Endodermal cell (in vitro differentiated cells): ENCODE measurements at regions not wholly inside any gene's neighbourhood (a gene's known extent, or its start where the extent isn't known, plus 50 kb on each side); places are given as distances from the start of the nearest gene placed in this dataset.

Experiments used
- DNase-seq: peaks from one replicate; pipeline ENCODE4 v3.0.0-alpha.2; 2017
- H3K27ac ChIP-seq: 2 replicates; pipeline ENCODE4 v1.5.1; 2013; ENCODE audit warnings: mild to moderate bottlenecking, low read depth, low read length, moderate library complexity
- H3K27me3 ChIP-seq: 2 replicates; pipeline ENCODE4 v1.6.1; 2013; ENCODE audit warnings: mild to moderate bottlenecking, low read length, moderate library complexity; ENCODE audit not compliant: insufficient read depth, control insufficient read depth, poor library complexity, severe bottlenecking
- H3K36me3 ChIP-seq: 2 replicates; pipeline ENCODE4 v1.7.0; 2013; ENCODE audit warnings: mild to moderate bottlenecking, low read length, moderate library complexity; ENCODE audit not compliant: control insufficient read depth, insufficient read depth
- H3K4me1 ChIP-seq: one replicate; pipeline ENCODE4 v1.7.0; 2013; ENCODE audit warnings: low read length; ENCODE audit not compliant: control insufficient read depth, insufficient read depth
- H3K4me3 ChIP-seq: 2 replicates; pipeline ENCODE4 v1.5.1; 2013; ENCODE audit warnings: mild to moderate bottlenecking, low read length, moderate library complexity
- H3K9ac ChIP-seq: 2 replicates; pipeline ENCODE4 v1.6.1; 2013; ENCODE audit warnings: mild to moderate bottlenecking, low read length, moderate library complexity; ENCODE audit not compliant: poor library complexity, severe bottlenecking; ENCODE audit errors: extremely low read depth
- H3K9me3 ChIP-seq: 2 replicates; pipeline ENCODE4 v1.6.1; 2013; ENCODE audit warnings: mild to moderate bottlenecking, low read length, moderate library complexity; ENCODE audit not compliant: control insufficient read depth
- H3K27ac Mint-ChIP-seq: 2 replicates; pipeline ENCODE4 v1.8.0; 2020; ENCODE audit warnings: mixed read lengths
- H3K27me3 Mint-ChIP-seq: 2 replicates; pipeline ENCODE4 v1.8.0; 2021; ENCODE audit warnings: mild to moderate bottlenecking, mixed read lengths; ENCODE audit not compliant: insufficient read depth
- H3K36me3 Mint-ChIP-seq: 2 replicates; pipeline ENCODE4 v1.8.0; 2020; ENCODE audit warnings: low read depth, mixed read lengths
- H3K4me1 Mint-ChIP-seq: 2 replicates; pipeline ENCODE4 v1.8.0; 2020; ENCODE audit warnings: mixed read lengths
- H3K4me3 Mint-ChIP-seq: 2 replicates; pipeline ENCODE4 v1.8.0; 2020; ENCODE audit warnings: mild to moderate bottlenecking, moderate library complexity, mixed read lengths
- H3K9me3 Mint-ChIP-seq: 2 replicates; pipeline ENCODE4 v1.8.0; 2020; ENCODE audit warnings: mild to moderate bottlenecking, mixed read lengths
- WGBS, 2 experiments: methylation state at CpG; one replicate each; pipeline versions ENCODE4 v1.1.5 to v1.1.7; 2013; ENCODE audit warnings: missing lambda C conversion rate in 2 of 2, mixed read lengths in 1 of 2; ENCODE audit not compliant: insufficient coverage in 1 of 2, insufficient read length in 1 of 2; 5-methylcytosine and 5-hydroxymethylcytosine counted together
- TF ChIP-seq, protein P1 (sequence below): fragments of 200-600 bp; sonication (generic); conservative IDR thresholded peaks from 2 replicates; pipeline ENCODE4 v1.5.0; 2021; ENCODE audit warnings: antibody characterized with exemption, mild to moderate bottlenecking

DNA sequence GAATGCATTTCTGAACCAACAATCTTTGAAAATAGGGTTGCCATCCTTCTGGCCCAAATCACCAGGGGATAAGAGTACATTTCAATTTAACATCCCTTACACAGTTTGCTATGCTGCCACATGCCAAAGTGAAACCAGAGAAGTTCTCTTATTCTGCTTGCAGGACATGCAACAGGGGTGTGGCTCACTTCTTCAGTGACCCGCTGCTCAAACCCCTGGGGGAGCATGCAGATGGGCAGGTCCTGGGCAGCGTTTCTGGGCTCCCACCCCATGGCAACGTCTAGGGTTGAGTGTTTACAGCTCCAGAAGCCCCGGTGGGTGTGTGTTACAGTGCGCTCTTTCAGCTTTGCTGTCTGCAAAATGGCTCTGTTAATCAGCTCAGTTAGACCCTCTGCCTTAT lies 1306.3 kb upstream of the TMEM132C start:
- Histone ChIP-seq H3K4me3 (no peak overlapping the region), H3K36me3 (no peaks in the 10 kb centered on the region), H3K9me3 (peaks cover 4% of the 10 kb centered on the region), H3K9ac (no peak overlapping the region), H3K27ac (no peak overlapping the region), H3K27me3 (no peaks in the 10 kb centered on the region), H3K4me1 (no peaks in the 10 kb centered on the region)
- Mint-ChIP-seq H3K4me1 (no peaks in the 10 kb centered on the region), H3K9me3 (peaks cover 3% of the 10 kb centered on the region), H3K4me3 (no peak overlapping the region), H3K27ac (no peak overlapping the region), H3K36me3 (no peaks in the 10 kb centered on the region), H3K27me3 (peaks cover 6% of the 10 kb centered on the region)
- TF ChIP-seq, protein P1, sequence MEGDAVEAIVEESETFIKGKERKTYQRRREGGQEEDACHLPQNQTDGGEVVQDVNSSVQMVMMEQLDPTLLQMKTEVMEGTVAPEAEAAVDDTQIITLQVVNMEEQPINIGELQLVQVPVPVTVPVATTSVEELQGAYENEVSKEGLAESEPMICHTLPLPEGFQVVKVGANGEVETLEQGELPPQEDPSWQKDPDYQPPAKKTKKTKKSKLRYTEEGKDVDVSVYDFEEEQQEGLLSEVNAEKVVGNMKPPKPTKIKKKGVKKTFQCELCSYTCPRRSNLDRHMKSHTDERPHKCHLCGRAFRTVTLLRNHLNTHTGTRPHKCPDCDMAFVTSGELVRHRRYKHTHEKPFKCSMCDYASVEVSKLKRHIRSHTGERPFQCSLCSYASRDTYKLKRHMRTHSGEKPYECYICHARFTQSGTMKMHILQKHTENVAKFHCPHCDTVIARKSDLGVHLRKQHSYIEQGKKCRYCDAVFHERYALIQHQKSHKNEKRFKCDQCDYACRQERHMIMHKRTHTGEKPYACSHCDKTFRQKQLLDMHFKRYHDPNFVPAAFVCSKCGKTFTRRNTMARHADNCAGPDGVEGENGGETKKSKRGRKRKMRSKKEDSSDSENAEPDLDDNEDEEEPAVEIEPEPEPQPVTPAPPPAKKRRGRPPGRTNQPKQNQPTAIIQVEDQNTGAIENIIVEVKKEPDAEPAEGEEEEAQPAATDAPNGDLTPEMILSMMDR = no peak
- no peak for DNase-seq
- 75 to 80% methylated on average over 5 of the region's 5 CpGs for WGBS, 2 experiments

DNA sequence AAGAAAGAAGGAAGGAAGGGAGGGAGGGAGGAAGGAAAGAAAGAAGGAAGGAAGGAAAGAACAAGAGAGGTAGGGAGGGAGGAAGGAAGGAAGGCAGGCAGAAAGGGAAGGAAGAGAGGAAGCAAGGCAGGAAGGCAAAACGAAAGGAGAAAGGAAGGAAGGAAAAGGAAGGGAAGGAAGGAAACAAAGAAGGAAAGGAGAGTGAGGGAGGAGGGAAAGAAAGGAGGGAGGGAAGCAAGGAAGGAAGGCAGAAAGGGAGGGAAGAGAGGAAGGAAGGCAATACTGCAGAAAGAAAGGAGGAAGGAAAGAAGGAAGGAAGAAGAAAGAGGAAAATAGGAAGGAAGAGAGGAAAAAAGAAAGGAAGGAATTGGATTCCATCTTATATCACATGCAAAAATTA lies 1303.1 kb upstream of the TMEM132C start:
- TF ChIP-seq, protein P1 = no peak
- no peak overlapping the region for H3K27ac Mint-ChIP-seq
- H3K36me3 Mint-ChIP-seq = no peaks in the 10 kb centered on the region
- H3K9ac ChIP-seq = no peak overlapping the region
- 65 to 90% methylated on average over 1 of the region's 1 CpG for WGBS, 2 experiments
- no peak overlapping the region for H3K27ac ChIP-seq
- no peaks in the 10 kb centered on the region for H3K4me1 Mint-ChIP-seq
- H3K9me3 ChIP-seq = no peaks in the 10 kb centered on the region
- H3K9me3 Mint-ChIP-seq = no peaks in the 10 kb centered on the region
- H3K27me3 Mint-ChIP-seq = peaks cover 6% of the 10 kb centered on the region
- H3K4me1 ChIP-seq = no peaks in the 10 kb centered on the region
- H3K4me3 ChIP-seq = no peak overlapping the region
- no peak overlapping the region for H3K4me3 Mint-ChIP-seq
- no peaks in the 10 kb centered on the region for H3K36me3 ChIP-seq
- no peak for DNase-seq
- H3K27me3 ChIP-seq = no peaks in the 10 kb centered on the region

- Mint-ChIP-seq H3K36me3 (no peaks in the 10 kb centered on the region), H3K27ac (no peak overlapping the region), H3K9me3 (peaks cover 2% of the 10 kb centered on the region), H3K4me1 (no peaks in the 10 kb centered on the region), H3K27me3 (peaks cover 6% of the 10 kb centered on the region), H3K4me3 (no peak overlapping the region)
- Histone ChIP-seq H3K36me3 (no peaks in the 10 kb centered on the region), H3K4me1 (no peaks in the 10 kb centered on the region), H3K9me3 (no peaks in the 10 kb centered on the region), H3K9ac (no peak overlapping the region), H3K4me3 (no peak overlapping the region), H3K27ac (no peak overlapping the region), H3K27me3 (no peaks in the 10 kb centered on the region)
- WGBS, 2 experiments = 74 to 86% methylated on average over 3 of the region's 3 CpGs
- no peak for DNase-seq
- TF ChIP-seq, protein P1 = no peak
Observed at GRCh38 chr12:126966498-126966897, 1300.5 kb upstream of the TMEM132C start.
